SU-DHL-6 (cell line): ENCODE measurements at regions not wholly inside any gene's neighbourhood (a gene's known extent, or its start where the extent isn't known, plus 50 kb on each side); places are given as distances from the start of the nearest gene placed in this dataset.

Experiments
- H2AFZ ChIP-seq: fragments of 200-600 bp; sonication (generic); 2 replicates; pipeline ENCODE4 v1.6.1; 2014; ENCODE audit warnings: low read depth, mild to moderate bottlenecking, moderate library complexity, mixed read lengths, antibody characterized with exemption, low read length; ENCODE audit not compliant: severe bottlenecking
- H3F3A ChIP-seq: fragments of 200-600 bp; shearing (Covaris generic); 2 replicates; pipeline ENCODE4 v1.6.0; 2016; ENCODE audit warnings: antibody characterized with exemption, mild to moderate bottlenecking; ENCODE audit not compliant: insufficient read depth
- H3K27ac ChIP-seq: fragments of 200-600 bp; sonication (generic); 2 replicates; pipeline ENCODE4 v1.5.1; 2016; ENCODE audit warnings: low read depth, mild to moderate bottlenecking, low read length, moderate library complexity, mixed read lengths
- H3K27me3 ChIP-seq: fragments of 200-600 bp; sonication (generic), shearing (Covaris generic); 2 replicates; pipeline ENCODE4 v1.6.0; 2014; ENCODE audit warnings: mild to moderate bottlenecking, low read length
- H3K36me3 ChIP-seq: fragments of 200-600 bp; sonication (generic); 2 replicates; pipeline ENCODE4 v1.6.1; 2014; ENCODE audit warnings: mild to moderate bottlenecking, low read length, mixed read lengths
- H3K4me2 ChIP-seq: fragments of 300-600, 200-600 bp; shearing (Covaris generic), sonication (generic); 2 replicates; pipeline ENCODE4 v1.6.0; 2014; ENCODE audit warnings: low read length, low read depth, mild to moderate bottlenecking; ENCODE audit not compliant: poor library complexity, severe bottlenecking
- H3K4me3 ChIP-seq: fragments of 200-600 bp; sonication (generic); 2 replicates; pipeline ENCODE4 v1.5.1; 2014; ENCODE audit warnings: antibody characterized with exemption, low read length, mild to moderate bottlenecking, mixed read lengths; ENCODE audit not compliant: insufficient read depth, poor library complexity, severe bottlenecking
- H3K79me2 ChIP-seq: fragments of 200-600 bp; sonication (generic); 2 replicates; pipeline ENCODE4 v1.6.1; 2014; ENCODE audit warnings: mild to moderate bottlenecking, low read length, moderate library complexity; ENCODE audit not compliant: insufficient read depth
- H3K9ac ChIP-seq: fragments of 200-600 bp; sonication (generic); 2 replicates; pipeline ENCODE4 v1.7.0; 2014; ENCODE audit warnings: mild to moderate bottlenecking, low read length
- H3K9me2 ChIP-seq: fragments of 200-600 bp; sonication (generic); replicated peaks from 2 replicates; pipeline ENCODE4 v1.6.1; 2014; ENCODE audit warnings: low read length; ENCODE audit not compliant: insufficient read depth
- H3K9me3 ChIP-seq: fragments of 200-600 bp; sonication (generic); 2 replicates; pipeline ENCODE4 v1.6.1; 2014; ENCODE audit warnings: low read length, mixed read lengths; ENCODE audit not compliant: insufficient read depth
- H4K20me1 ChIP-seq: fragments of 200-600 bp; sonication (generic); 2 replicates; pipeline ENCODE4 v1.6.1; 2014; ENCODE audit warnings: low read depth, mild to moderate bottlenecking, antibody characterized with exemption, low read length, moderate library complexity, mixed read lengths
- CTCF ChIP-seq: fragments of 200-600 bp; sonication (generic); IDR thresholded peaks from one replicate; pipeline ENCODE4 v1.5.1; 2017; ENCODE audit warnings: antibody characterized with exemption, mild to moderate bottlenecking, low read length, moderate library complexity; ENCODE audit not compliant: insufficient read depth, poor library complexity, severe bottlenecking
- EZH2phosphoT487 ChIP-seq: fragments of 200-600 bp; sonication (generic), shearing (Covaris generic); conservative IDR thresholded peaks from 2 replicates; pipeline ENCODE4 v1.6.1; 2018; ENCODE audit warnings: mild to moderate bottlenecking, antibody characterized with exemption, low read length, moderate library complexity, mixed read lengths

DNA sequence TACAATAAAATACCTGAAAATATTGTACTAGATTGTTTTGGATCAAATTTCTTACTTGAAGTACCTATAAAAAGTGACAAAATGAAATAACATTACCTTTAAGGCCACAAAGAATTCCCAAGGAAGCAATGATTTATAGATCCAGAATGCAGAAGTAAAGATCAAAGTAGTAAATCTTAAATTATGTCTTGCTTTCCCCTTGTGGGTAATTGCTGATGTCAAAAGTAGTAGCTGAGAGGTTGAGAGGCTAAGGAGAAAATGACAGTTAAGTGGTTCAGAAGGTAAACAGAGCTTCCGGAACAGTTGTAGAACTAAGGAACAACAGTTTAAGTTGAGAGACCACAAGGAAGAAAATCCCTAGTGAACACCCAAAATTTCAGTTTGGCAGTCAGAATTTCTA lies 358.3 kb downstream of the GABRG1 start:
- no peaks in the 10 kb centered on the region for H3F3A ChIP-seq
- H3K9me3 ChIP-seq: no peaks in the 10 kb centered on the region
- H3K4me2 ChIP-seq: no peak overlapping the region
- H3K36me3 ChIP-seq: no peaks in the 10 kb centered on the region
- no peaks in the 10 kb centered on the region for H3K27me3 ChIP-seq
- H3K4me3 ChIP-seq: no peak overlapping the region
- no peaks in the 10 kb centered on the region for H3K79me2 ChIP-seq
- H3K9ac ChIP-seq: no peak overlapping the region
- no peaks in the 10 kb centered on the region for H4K20me1 ChIP-seq
- no peaks in the 10 kb centered on the region for H3K9me2 ChIP-seq
- no peak overlapping the region for H3K27ac ChIP-seq
- no peak for TF ChIP-seq EZH2phosphoT487
- H2AFZ ChIP-seq: no peak overlapping the region

DNA sequence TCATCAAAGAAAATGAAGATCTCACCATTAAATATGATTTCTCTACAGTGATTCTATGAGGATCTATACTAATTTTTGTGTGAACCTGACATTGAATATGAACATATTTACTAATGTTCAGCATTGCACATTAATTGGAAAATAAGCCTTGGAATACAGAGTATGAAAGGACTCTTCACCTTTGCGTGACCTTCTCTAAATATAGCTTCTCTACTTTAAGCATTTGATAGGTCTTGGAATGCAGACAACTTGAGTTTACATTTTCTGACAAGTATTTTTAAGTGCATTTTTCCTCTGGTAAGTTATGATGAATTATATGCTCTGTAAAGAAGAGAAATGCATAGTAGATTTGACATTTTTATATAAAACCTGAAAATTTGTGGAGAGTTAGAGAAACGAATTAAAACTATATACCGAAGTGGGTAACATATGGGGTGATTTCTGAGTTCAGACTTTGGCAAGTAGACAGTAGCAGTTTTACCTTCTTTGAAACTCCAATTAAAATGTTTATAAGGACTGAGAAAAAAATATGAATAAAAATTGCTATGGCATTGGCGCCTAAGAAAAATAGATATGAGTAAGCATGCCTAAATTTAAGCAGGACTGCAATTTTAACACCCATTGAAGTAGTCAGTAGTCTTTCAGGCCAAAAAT lies 371.9 kb downstream of the GABRG1 start:
- no peak overlapping the region for H3K4me3 ChIP-seq
- no peaks in the 10 kb centered on the region for H3K79me2 ChIP-seq
- H3K36me3 ChIP-seq: no peaks in the 10 kb centered on the region
- no peaks in the 10 kb centered on the region for H3K9me2 ChIP-seq
- H3K27ac ChIP-seq: no peak overlapping the region
- H4K20me1 ChIP-seq: no peaks in the 10 kb centered on the region
- H3K4me2 ChIP-seq: no peak overlapping the region
- H3K27me3 ChIP-seq: no peaks in the 10 kb centered on the region
- H3K9ac ChIP-seq: no peak overlapping the region
- TF ChIP-seq EZH2phosphoT487 (no peak), CTCF (no peak)
- H2AFZ ChIP-seq: no peak overlapping the region
- H3F3A ChIP-seq: no peaks in the 10 kb centered on the region
- no peaks in the 10 kb centered on the region for H3K9me3 ChIP-seq

- Histone ChIP-seq H3K4me3 (no peak overlapping the region), H3K4me2 (no peak overlapping the region), H3K79me2 (no peaks in the 10 kb centered on the region), H4K20me1 (no peaks in the 10 kb centered on the region), H3F3A (no peaks in the 10 kb centered on the region), H3K9me2 (no peaks in the 10 kb centered on the region), H3K27me3 (no peaks in the 10 kb centered on the region), H2AFZ (no peak overlapping the region), H3K36me3 (no peaks in the 10 kb centered on the region), H3K9me3 (no peaks in the 10 kb centered on the region), H3K27ac (no peak overlapping the region), H3K9ac (no peak overlapping the region)
- no peak for TF ChIP-seq EZH2phosphoT487
- no peak for TF ChIP-seq CTCF
These were observed 373.1 kb downstream of the GABRG1 start for GRCh38 chr4:45750721-45751120.

- H3K9me3 ChIP-seq: no peaks in the 10 kb centered on the region
- TF ChIP-seq EZH2phosphoT487 (no peak), CTCF (no peak)
- no peak overlapping the region for H3K4me3 ChIP-seq
- no peaks in the 10 kb centered on the region for H3K9me2 ChIP-seq
- H4K20me1 ChIP-seq: no peaks in the 10 kb centered on the region
- H3K9ac ChIP-seq: no peak overlapping the region
- no peak overlapping the region for H3K27ac ChIP-seq
- no peak overlapping the region for H3K4me2 ChIP-seq
- no peaks in the 10 kb centered on the region for H3K79me2 ChIP-seq
- H3F3A ChIP-seq: no peaks in the 10 kb centered on the region
- no peaks in the 10 kb centered on the region for H3K36me3 ChIP-seq
- H2AFZ ChIP-seq: no peak overlapping the region
- no peaks in the 10 kb centered on the region for H3K27me3 ChIP-seq
These were observed 378.1 kb downstream of the GABRG1 start for GRCh38 chr4:45745741-45746140.
